Sigmoid colon (tissue), 6 donors: ENCODE measurements at regions not wholly inside any gene's neighbourhood (a gene's known extent, or its start where the extent isn't known, plus 50 kb on each side); places are given as distances from the start of the nearest gene placed in this dataset.
"Not testable (repeated sequence)": the region's sequence is repeated elsewhere in the genome, so short reads cannot be mapped to it uniquely, and the experiment has no call there.

Experiments
- DNase-seq: peaks from one replicate; pipeline ENCODE4 v3.0.0-alpha.2; 2019
- H3K27ac ChIP-seq, 4 donors: fragments of 200-600 bp; sonication (generic); one replicate each; pipeline ENCODE4 v1.5.1; 2016 to 2019; ENCODE audit warnings: mild to moderate bottlenecking in 1 of 4
- H3K27me3 ChIP-seq, 3 donors: fragments of 200-600 bp; sonication (generic); one replicate each; pipeline ENCODE4 v1.5.1; 2019; ENCODE audit warnings: mild to moderate bottlenecking in 1 of 3
- H3K36me3 ChIP-seq, 4 donors: fragments of 200-600 bp; sonication (generic); one replicate each; pipeline ENCODE4 v1.5.1; 2016 to 2019
- H3K4me1 ChIP-seq, 4 donors: fragments of 200-600 bp; sonication (generic); one replicate each; pipeline ENCODE4 v1.5.1; 2017 to 2019
- H3K4me3 ChIP-seq, 4 donors: fragments of 200-600 bp; sonication (generic); one replicate each; pipeline ENCODE4 v1.5.1; 2017 to 2019; ENCODE audit warnings: mild to moderate bottlenecking in 2 of 4, moderate library complexity in 1 of 4
- H3K9me3 ChIP-seq, 4 donors: fragments of 200-600 bp in 3 of 4; sonication (generic) in 3 of 4; one replicate each; pipeline versions ENCODE4 v1.5.1 to v1.6.1; 2013 to 2019
- WGBS, 2 donors: extraction: QIAGEN DNeasy Blood & Tissue Kit; methylation state at CpG; one replicate each; pipeline ENCODE4 v1.1.7; 2013; 5-methylcytosine and 5-hydroxymethylcytosine counted together
- intact Hi-C: fragments of 100-400 bp; cut with DNase I; formaldehyde crosslinking; loops from one replicate; pipeline ENCODE4 v1.15.1; 2023
- donor health status: healthy with polysubstance abuse.
- donor health status: healthy.

- H3K9me3 ChIP-seq, H3K27me3 ChIP-seq, H3K36me3 ChIP-seq, H3K4me1 ChIP-seq, H3K4me3 ChIP-seq, H3K27ac ChIP-seq, intact Hi-C loops: not testable (repeated sequence)
- peak; percentile 54 for DNase-seq
- 94 to 97% methylated on average over 26 of the region's 26 CpGs for WGBS, 2 donors
These were observed 275.2 kb downstream of the LIPI start for GRCh38 chr21:13935396-13936032.

GRCh38 chr21:13934887-13935342 is 275.8 kb downstream of the LIPI start:
- H3K4me1 ChIP-seq, H3K36me3 ChIP-seq, H3K9me3 ChIP-seq, DNase-seq, H3K27me3 ChIP-seq, intact Hi-C loops, H3K4me3 ChIP-seq, H3K27ac ChIP-seq: not testable (repeated sequence)
- 94 to 98% methylated on average over 23 of the region's 23 CpGs for WGBS, 2 donors

- WGBS, 2 donors, result 83 to 90% methylated on average over 1 of the region's 1 CpG
- H3K4me3 ChIP-seq, DNase-seq, intact Hi-C loops, H3K27me3 ChIP-seq, H3K36me3 ChIP-seq, H3K27ac ChIP-seq, H3K9me3 ChIP-seq, H3K4me1 ChIP-seq: not testable (repeated sequence)
These were observed 287.6 kb downstream of the LIPI start for GRCh38 chr21:13923175-13923574.

GRCh38 chr21:13921455-13921854 is 289.3 kb downstream of the LIPI start:
- H3K9me3 ChIP-seq, H3K4me3 ChIP-seq, H3K27ac ChIP-seq, DNase-seq, intact Hi-C loops, H3K4me1 ChIP-seq, H3K36me3 ChIP-seq, H3K27me3 ChIP-seq: not testable (repeated sequence)
- WGBS, 2 donors, result 82 to 86% methylated on average over 1 of the region's 1 CpG

- H3K27me3 ChIP-seq, DNase-seq, H3K4me1 ChIP-seq, H3K27ac ChIP-seq, H3K36me3 ChIP-seq, intact Hi-C loops, H3K4me3 ChIP-seq, H3K9me3 ChIP-seq: not testable (repeated sequence)
- WGBS, 2 donors, result 66 to 69% methylated on average over 5 to 10 of the region's 10 CpGs
These were observed 297.8 kb downstream of the POTED start for GRCh38 chr21:13907385-13907784.

GRCh38 chr21:13896596-13897247 is 287.1 kb downstream of the POTED start:
- H3K27me3 ChIP-seq, H3K4me1 ChIP-seq, H3K4me3 ChIP-seq, H3K9me3 ChIP-seq, DNase-seq, H3K36me3 ChIP-seq, H3K27ac ChIP-seq, intact Hi-C loops: not testable (repeated sequence)
- 80 to 84% methylated on average over 4 of the region's 4 CpGs for WGBS, 2 donors

GRCh38 chr21:13893617-13894016 is 284.0 kb downstream of the POTED start:
- WGBS, 2 donors, result 32 to 40% methylated on average over 2 of the region's 2 CpGs
- H3K9me3 ChIP-seq, H3K36me3 ChIP-seq, intact Hi-C loops, H3K27me3 ChIP-seq, H3K27ac ChIP-seq, DNase-seq, H3K4me1 ChIP-seq, H3K4me3 ChIP-seq: not testable (repeated sequence)

- intact Hi-C loops, H3K4me3 ChIP-seq, H3K36me3 ChIP-seq, H3K9me3 ChIP-seq, H3K4me1 ChIP-seq, H3K27me3 ChIP-seq, H3K27ac ChIP-seq, DNase-seq: not testable (repeated sequence)
- 64 to 75% methylated on average over 4 of the region's 4 CpGs for WGBS, 2 donors
These were observed 283.4 kb downstream of the POTED start for GRCh38 chr21:13893025-13893424.

GRCh38 chr21:13892146-13892751 is 282.7 kb downstream of the POTED start:
- intact Hi-C loops, result not testable (repeated sequence)
- WGBS, 2 donors, result 69 to 78% methylated on average over 4 of the region's 4 CpGs

GRCh38 chr21:13889176-13889575 is 279.6 kb downstream of the POTED start:
- H3K9me3 ChIP-seq, DNase-seq, H3K27ac ChIP-seq, H3K27me3 ChIP-seq, H3K4me3 ChIP-seq, H3K36me3 ChIP-seq, intact Hi-C loops, H3K4me1 ChIP-seq: not testable (repeated sequence)
- 77 to 79% methylated on average over 7 of the region's 7 CpGs for WGBS, 2 donors

More at GRCh38 chr21:13892146-13892751, 282.7 kb downstream of the POTED start:
- H3K4me1 ChIP-seq, H3K36me3 ChIP-seq, H3K9me3 ChIP-seq, H3K27me3 ChIP-seq, H3K27ac ChIP-seq, DNase-seq, H3K4me3 ChIP-seq: not testable (repeated sequence)

GRCh38 chr21:13883641-13884395 is 274.2 kb downstream of the POTED start:
- H3K27me3 ChIP-seq, H3K27ac ChIP-seq, H3K4me3 ChIP-seq, H3K9me3 ChIP-seq, H3K36me3 ChIP-seq, H3K4me1 ChIP-seq, DNase-seq, intact Hi-C loops: not testable (repeated sequence)
- WGBS, 2 donors, result 81 to 88% methylated on average over 2 of the region's 2 CpGs

GRCh38 chr21:13877503-13877902 is 267.9 kb downstream of the POTED start:
- H3K4me3 ChIP-seq, DNase-seq, H3K27me3 ChIP-seq, H3K36me3 ChIP-seq, H3K4me1 ChIP-seq, H3K9me3 ChIP-seq, intact Hi-C loops, H3K27ac ChIP-seq: not testable (repeated sequence)
- 79% methylated on average over 4 of the region's 4 CpGs for WGBS, 2 donors

- H3K4me1 ChIP-seq, H3K4me3 ChIP-seq, intact Hi-C loops, H3K27ac ChIP-seq, H3K27me3 ChIP-seq, DNase-seq, H3K36me3 ChIP-seq, H3K9me3 ChIP-seq: not testable (repeated sequence)
These were observed 267.4 kb downstream of the POTED start for GRCh38 chr21:13876999-13877398.
